HG03175 (cell line): ENCODE measurements at regions not wholly inside any gene's neighbourhood (a gene's known extent, or its start where the extent isn't known, plus 50 kb on each side); places are given as distances from the start of the nearest gene placed in this dataset.

Experiments used
- ATAC-seq: cut with Tn5 transposase; IDR thresholded peaks from one replicate; pipeline ENCODE4 v1.9.1; 2021; ENCODE audit warnings: mild to moderate bottlenecking, moderate library complexity; ENCODE audit not compliant: unreplicated experiment

DNA sequence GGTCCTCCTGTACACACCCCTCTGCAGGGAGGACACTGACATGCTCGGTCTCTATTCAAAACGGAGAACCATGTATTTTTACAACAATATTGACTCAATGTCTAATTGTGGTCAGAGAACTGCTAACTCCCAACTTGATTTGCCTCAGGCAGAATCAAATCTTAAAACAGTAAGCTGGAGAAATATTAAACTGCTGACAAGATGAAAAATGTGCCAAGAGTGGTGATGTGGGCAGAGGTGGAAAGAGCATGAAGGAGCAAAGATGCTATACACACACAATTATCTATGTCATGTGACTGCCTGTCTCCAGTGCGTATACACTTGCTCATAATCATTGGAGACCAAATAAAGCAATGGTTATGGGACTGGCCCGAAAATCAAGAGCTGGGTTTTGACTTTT lies 556.1 kb upstream of the ZNF608 start:
- ATAC-seq, result no peak

DNA sequence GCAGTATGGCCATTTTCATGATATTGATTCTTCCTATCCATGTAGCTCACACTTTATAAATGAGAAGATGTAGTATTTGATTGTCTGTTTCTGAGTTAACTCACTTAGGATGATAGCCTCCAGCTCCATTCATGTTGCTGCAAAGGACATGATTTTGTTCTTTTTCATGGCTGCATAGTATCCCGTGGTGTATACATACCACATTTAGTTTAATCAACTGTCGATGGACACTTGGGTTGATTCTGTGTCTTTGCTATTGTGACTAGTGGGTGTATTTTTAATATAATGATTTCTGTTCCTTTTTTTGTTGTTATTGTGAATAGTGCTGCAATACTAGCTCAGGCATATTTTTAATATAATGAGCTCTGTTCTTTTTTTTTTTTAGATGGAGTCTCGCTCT lies 560.3 kb upstream of the ZNF608 start:
- ATAC-seq, result no peak

DNA sequence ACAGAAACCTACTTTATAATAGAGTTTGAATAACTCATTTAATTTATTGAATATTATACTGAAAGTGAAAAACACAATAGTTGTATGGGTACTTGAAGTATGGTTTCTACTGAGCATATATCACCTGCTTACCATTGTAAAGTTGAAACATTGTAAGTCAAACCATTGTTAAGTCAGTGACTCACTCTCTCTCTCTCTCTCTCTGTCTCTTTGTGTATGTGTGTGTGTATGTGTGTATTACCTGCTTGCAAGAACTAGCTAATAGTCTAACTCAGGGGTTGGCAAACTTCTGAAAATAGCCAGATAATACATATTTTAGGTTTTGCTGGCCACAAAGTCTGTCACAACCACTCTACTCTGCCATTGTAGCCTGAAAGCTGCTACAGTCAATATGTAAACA lies 564.3 kb upstream of the ZNF608 start:
- ATAC-seq, result no peak

GRCh38 chr5:125311743-125312142 lies 565.3 kb upstream of the ZNF608 start:
- no peak for ATAC-seq

DNA sequence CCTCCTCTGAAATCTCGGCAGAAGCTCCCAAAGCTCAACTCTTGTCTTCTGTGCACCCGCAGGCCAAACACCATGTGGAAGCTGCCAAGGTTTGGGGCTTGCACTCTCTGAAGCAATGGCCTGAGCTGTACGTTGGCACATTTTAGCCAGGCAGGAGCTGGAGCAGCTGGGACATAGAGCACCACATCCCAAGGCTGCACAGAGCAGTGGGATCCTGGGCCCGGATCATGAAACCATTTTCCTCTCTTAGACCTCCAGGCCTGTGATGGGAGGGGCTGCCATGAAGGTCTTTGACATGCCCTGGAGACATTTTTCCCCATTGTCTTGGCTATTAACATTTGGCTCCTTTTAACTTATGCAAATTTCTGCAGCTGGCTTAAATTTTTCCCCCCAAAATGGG lies 567.1 kb upstream of the ZNF608 start:
- no peak for ATAC-seq

GRCh38 chr5:125315306-125315705 lies 568.9 kb upstream of the ZNF608 start:
- ATAC-seq, result no peak

- ATAC-seq, result no peak
Observed at GRCh38 chr5:125316391-125316790, 570.0 kb upstream of the ZNF608 start.

GRCh38 chr5:125316915-125317535 lies 570.6 kb upstream of the ZNF608 start:
- no peak for ATAC-seq

DNA sequence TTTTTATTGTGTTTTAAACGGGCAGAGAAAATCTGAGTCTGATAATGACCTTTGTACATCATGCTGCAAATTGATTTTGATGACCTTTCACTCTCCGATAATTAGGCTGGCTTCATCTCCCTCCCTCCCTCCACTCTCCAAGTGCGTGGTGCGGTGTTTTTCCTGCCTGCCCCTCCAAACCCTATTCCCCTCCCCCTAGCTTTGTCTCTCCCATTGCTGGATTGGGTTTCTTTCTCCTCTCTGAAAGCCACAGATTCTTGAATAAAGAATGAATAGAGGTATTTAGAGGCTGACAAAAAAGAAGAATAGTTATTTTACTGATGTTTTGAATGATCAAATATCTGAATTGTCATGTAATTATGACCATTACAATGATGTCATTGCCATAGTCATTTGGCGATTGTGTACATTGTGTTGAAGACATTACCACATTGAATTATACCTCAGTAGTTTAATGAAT lies 571.1 kb upstream of the ZNF608 start:
- ATAC-seq, result no peak

- ATAC-seq, result no peak
Observed at GRCh38 chr5:125321654-125322053, 575.2 kb upstream of the ZNF608 start.

- no peak for ATAC-seq
Observed at GRCh38 chr5:125323613-125324012, 577.2 kb upstream of the ZNF608 start.

DNA sequence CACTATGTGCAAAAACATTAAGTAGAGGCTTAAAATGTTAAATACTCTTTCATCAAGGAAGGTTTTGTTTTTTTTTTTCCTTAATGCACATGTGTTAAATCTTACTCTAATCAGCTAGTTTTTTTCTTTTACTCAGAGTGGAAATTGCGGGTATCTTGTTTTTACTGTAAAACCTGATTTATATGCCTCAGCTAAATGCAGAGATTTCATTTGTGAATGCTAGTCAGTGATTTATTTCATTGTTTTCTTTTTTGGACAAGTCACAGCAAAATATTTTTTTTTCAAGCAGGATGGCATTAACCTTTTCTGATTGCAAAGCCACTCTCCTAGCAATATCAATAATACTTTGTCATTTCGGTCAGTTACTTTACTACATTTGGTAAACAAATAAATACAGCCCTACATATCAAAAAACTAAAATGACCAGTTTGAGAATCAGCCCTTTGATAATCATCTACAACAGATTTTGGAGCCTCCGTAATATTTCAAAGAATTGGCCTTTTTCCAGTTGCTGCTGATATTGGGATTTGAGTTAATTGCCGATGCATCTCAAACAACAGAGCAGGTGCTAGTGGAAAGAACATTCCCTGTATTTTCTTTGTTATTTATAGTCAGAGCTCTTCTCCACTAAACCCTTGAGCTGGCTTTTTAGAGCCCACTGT lies 579.2 kb upstream of the ZNF608 start:
- ATAC-seq, result no peak

DNA sequence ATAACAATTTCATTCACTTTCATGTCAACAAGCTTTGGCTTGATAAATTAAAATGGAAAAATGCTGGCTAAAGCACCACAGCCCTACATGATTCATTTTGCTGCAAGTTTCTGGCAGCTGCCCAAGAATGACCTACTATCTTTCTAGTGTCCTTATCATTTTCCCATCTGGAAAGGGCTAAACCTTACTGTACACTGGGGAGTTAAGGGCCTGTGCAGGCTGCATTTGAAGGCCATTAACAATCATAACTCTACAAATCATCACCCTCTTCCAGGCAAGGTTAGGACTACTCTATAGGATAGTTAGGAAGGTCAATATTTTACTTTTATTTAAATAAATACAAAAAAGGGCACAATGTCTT lies 579.7 kb upstream of the ZNF608 start:
- no peak for ATAC-seq

DNA sequence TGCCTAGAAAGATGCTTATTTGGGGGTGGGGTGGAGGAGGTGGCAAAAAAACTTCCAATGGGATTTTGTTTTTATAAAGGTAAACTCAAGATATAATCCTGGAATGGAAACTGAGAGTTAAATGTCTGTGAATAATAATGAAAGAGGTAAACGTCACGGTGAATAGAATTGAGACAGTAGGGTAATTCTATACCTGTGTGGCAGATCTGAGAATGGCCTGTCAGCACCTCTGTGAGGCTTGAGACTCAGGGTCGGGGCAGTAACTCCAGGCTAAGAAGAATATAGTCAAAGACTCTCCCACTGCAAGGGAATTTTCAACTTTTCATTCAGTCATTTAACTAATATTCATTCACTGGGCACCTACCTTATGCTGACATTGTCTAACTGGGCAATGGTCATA lies 581.2 kb upstream of the ZNF608 start:
- ATAC-seq, result no peak

DNA sequence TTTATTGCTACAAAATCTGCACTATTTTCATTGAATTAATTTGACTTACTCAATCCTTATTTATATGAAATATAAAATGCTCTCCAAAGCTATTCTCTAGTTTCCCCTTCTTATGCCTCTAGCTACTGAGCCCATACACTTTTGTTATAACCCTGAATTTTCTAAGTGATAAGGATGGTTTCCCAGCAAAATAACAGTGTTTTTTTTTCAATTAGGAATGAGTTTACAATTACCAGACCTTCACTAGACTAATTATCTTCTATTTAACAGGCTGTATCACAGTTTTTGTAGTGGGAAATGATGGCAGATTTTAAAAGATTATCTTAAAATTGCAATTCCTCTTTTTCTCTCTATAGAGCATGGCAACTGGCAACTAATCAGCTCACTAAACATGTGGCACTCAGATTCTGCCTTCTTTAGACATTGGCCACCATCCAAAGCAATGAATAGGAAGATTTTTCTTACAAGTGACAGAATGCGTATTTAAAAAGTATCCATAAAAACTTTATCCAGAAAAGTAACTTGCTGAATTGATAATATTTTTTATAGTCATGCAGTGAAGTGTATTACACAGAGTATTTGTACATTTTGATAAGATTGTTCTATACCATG lies 585.7 kb upstream of the ZNF608 start:
- no peak for ATAC-seq

DNA sequence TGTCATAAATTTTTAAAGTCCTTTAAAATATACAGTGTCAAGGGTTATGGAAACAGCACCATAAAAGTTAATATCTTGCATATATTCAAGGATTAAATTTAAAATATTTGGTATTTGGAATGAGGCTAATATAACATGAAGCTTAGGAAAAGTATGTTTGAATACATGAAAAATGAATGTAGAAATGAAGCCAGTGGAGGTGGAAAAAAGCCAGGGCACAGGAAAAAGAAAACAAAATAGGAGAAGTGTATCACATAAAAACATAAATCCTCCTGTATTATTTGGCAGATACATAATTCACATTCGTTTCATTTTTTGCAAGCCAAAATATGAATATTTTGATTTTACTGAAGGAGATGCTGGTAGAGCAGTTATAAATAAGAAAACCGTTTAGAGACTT lies 587.0 kb upstream of the ZNF608 start:
- ATAC-seq, result no peak

GRCh38 chr5:125336401-125336800 lies 590.0 kb upstream of the ZNF608 start:
- ATAC-seq, result no peak

DNA sequence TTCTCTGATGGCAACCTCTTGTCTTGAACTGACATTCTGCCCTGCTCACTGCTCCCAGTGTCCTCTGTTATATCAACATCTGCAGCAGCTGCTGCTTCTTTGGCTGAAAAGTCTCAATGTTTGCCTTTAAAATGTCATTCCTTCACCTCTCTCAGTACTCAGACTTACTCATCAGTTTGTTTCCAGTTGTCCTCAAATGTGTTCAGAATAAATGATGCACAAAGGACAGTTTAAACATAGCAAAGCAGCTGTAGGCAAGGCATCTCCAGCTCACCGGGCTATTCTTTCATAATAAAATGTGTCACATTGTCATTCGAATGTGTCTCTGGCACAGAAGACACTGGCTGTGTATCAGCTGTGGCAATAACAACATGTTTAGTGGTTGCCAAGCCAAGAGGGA lies 590.9 kb upstream of the ZNF608 start:
- ATAC-seq, result no peak

DNA sequence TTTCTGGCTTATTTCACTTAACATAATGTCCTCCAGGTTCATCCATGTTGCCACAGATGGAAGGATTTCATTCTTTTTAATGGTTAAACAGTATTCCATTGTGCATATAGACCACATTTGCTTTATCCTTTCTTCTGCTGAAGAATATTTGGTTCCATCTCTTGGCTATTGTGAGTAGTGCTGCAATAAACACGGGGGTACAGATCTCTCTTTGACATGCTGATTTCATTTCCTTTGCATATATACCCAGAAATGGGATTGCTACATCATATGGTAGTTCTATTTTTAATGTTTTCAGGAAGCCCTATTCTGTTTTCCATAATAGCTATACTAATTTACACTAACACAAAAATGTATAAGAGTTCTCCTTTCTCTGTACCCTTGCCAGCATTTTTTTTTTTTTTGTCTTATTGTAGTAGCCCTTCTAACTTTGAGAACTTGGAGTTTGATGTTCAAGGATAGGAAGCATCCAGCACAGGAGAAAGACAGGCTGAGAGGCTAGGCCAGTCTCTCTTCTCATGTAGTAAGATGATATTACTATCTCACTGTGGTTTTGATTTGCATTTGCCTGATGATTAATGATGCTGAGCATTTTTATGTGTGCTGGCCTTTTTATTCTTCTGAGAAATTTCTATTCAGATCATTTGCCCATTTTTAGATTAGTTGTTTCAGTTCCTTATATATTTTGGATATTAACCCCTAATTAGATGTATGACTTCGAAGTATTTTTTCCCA lies 592.2 kb upstream of the ZNF608 start:
- ATAC-seq, result no peak

DNA sequence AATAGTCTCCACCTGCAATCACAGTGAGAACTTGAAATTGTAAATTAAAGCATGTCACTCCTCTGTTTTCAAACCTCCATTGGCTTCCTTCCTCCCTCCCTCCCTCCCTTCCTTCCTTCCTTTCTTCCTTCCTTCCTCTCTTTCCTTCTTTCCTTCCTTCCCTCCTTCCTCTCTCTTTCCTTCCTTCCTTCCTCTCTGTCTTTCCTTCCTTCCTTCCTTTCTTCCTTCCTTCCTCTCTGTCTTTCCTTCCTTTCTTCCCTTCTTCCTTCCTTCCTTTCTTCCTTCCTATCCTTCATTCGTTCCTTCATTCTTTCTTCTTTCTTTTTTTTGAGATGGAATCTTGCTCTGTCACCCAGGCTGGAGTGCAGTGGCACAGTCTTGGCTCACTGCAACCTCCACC lies 595.0 kb upstream of the ZNF608 start:
- ATAC-seq, result no peak

DNA sequence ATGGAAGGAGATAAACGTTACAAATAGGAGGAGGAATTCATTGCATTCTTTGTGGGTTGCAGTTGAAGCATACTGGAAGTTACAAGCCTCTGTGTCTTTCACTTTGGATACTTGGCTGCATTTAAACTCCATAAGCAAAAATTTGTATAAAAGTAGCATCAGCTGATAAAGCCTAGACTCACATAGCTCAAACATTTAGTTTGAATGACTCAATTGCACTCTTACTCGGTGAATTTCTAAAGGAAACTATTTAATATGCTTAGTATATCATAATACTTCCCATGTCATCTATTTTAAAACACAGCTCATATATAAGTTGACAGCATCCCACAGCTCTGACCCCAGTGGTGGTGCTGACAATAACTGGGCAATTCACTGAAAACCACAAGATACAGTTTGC lies 596.6 kb upstream of the ZNF608 start:
- ATAC-seq, result no peak

- no peak for ATAC-seq
Observed at GRCh38 chr5:125346316-125346715, 599.9 kb upstream of the ZNF608 start.
